Trophoblast cell (in vitro differentiated cells and primary cell): ENCODE measurements at regions not wholly inside any gene's neighbourhood (a gene's known extent, or its start where the extent isn't known, plus 50 kb on each side); places are given as distances from the start of the nearest gene placed in this dataset.

Experiments
- DNase-seq, 2 donors: peaks; one replicate each; pipeline ENCODE4 v3.0.0-alpha.2; 2016
- H2AFZ ChIP-seq: 2 replicates; pipeline ENCODE4 v1.6.1; 2013; ENCODE audit warnings: low read length, moderate library complexity, mild to moderate bottlenecking; ENCODE audit not compliant: insufficient read depth, poor library complexity
- H2AK5ac ChIP-seq: 2 replicates; pipeline ENCODE4 v1.6.1; 2013; ENCODE audit warnings: mild to moderate bottlenecking, low read length
- H2BK120ac ChIP-seq: 2 replicates; pipeline ENCODE4 v1.6.1; 2013; ENCODE audit warnings: low read length, mild to moderate bottlenecking, moderate library complexity; ENCODE audit not compliant: insufficient read depth, poor library complexity
- H2BK12ac ChIP-seq: 2 replicates; pipeline ENCODE4 v1.6.1; 2013; ENCODE audit warnings: mild to moderate bottlenecking, low read length, moderate library complexity
- H2BK5ac ChIP-seq: 2 replicates; pipeline ENCODE4 v1.6.1; 2013; ENCODE audit warnings: low read length, low read depth, moderate library complexity, mild to moderate bottlenecking; ENCODE audit not compliant: poor library complexity
- H3K14ac ChIP-seq: 2 replicates; pipeline ENCODE4 v1.6.1; 2013; ENCODE audit warnings: mild to moderate bottlenecking, low read length
- H3K18ac ChIP-seq: 2 replicates; pipeline ENCODE4 v1.6.1; 2013; ENCODE audit warnings: mild to moderate bottlenecking, low read length
- H3K23ac ChIP-seq: 2 replicates; pipeline ENCODE4 v1.6.1; 2013; ENCODE audit warnings: low read length
- H3K27ac ChIP-seq: 2 replicates; pipeline ENCODE4 v1.5.1; 2013; ENCODE audit warnings: low read depth, mild to moderate bottlenecking, inconsistent platforms, low read length, moderate library complexity
- H3K27me3 ChIP-seq: 2 replicates; pipeline ENCODE4 v1.6.1; 2013; ENCODE audit warnings: inconsistent platforms, mild to moderate bottlenecking, low read length, moderate library complexity; ENCODE audit not compliant: insufficient read depth
- H3K36me3 ChIP-seq, 2 experiments: 1 replicate in 1 of 2; 2 replicates in 1 of 2; pipeline ENCODE4 v1.6.1; 2013; ENCODE audit warnings: low read length in 2 of 2, mild to moderate bottlenecking in 2 of 2, moderate library complexity in 1 of 2; ENCODE audit not compliant: insufficient read depth in 2 of 2, control insufficient read depth in 1 of 2
- H3K4ac ChIP-seq: 2 replicates; pipeline ENCODE4 v1.6.1; 2013; ENCODE audit warnings: low read depth, mild to moderate bottlenecking, low read length, moderate library complexity
- H3K4me1 ChIP-seq, 2 experiments: 1 replicate in 1 of 2; 2 replicates in 1 of 2; pipeline ENCODE4 v1.6.1; 2013; ENCODE audit warnings: low read length in 2 of 2, mild to moderate bottlenecking in 2 of 2, moderate library complexity in 1 of 2; ENCODE audit not compliant: insufficient read depth in 2 of 2, control insufficient read depth in 1 of 2
- H3K4me2 ChIP-seq: 2 replicates; pipeline ENCODE4 v1.6.1; 2013; ENCODE audit warnings: inconsistent platforms, mild to moderate bottlenecking, low read length, moderate library complexity
- H3K4me3 ChIP-seq: 2 replicates; pipeline ENCODE4 v1.5.1; 2013; ENCODE audit warnings: mild to moderate bottlenecking, low read depth, low read length, inconsistent platforms
- H3K79me1 ChIP-seq: one replicate; pipeline ENCODE4 v1.6.1; 2013; ENCODE audit warnings: low read length
- H3K79me2 ChIP-seq: 2 replicates; pipeline ENCODE4 v1.6.1; 2013; ENCODE audit warnings: low read length, mild to moderate bottlenecking; ENCODE audit not compliant: control insufficient read depth, insufficient read depth, poor library complexity
- H3K9ac ChIP-seq: 2 replicates; pipeline ENCODE4 v1.6.1; 2013; ENCODE audit warnings: mild to moderate bottlenecking, low read length
- H3K9me3 ChIP-seq: 2 replicates; pipeline ENCODE4 v1.6.1; 2013; ENCODE audit warnings: low read depth, mild to moderate bottlenecking, control low read depth, inconsistent platforms, low read length; ENCODE audit not compliant: insufficient read depth
- H4K12ac ChIP-seq: 2 replicates; pipeline ENCODE4 v1.6.1; 2013; ENCODE audit warnings: low read depth, mild to moderate bottlenecking, low read length, moderate library complexity
- H4K8ac ChIP-seq: 2 replicates; pipeline ENCODE4 v1.6.1; 2013; ENCODE audit warnings: low read depth, mild to moderate bottlenecking, low read length, moderate library complexity
- H4K91ac ChIP-seq: one replicate; pipeline ENCODE4 v1.6.1; 2013; ENCODE audit warnings: low read depth, mild to moderate bottlenecking, low read length, moderate library complexity
- WGBS: extraction: QIAGEN DNeasy Blood & Tissue Kit; methylation state at CpG from one replicate; pipeline ENCODE4 v1.1.7; 2013; ENCODE audit warnings: missing lambda C conversion rate; ENCODE audit not compliant: insufficient read length, insufficient coverage; ENCODE audit errors: extremely low coverage; 5-methylcytosine and 5-hydroxymethylcytosine counted together

GRCh38 chr4:146088690-146089089 lies 86.8 kb upstream of the LSM6 start:
- no peaks in the 10 kb centered on the region for H3K36me3 ChIP-seq
- no peak overlapping the region for H3K27ac ChIP-seq
- no peak overlapping the region for H2BK120ac ChIP-seq
- no peak overlapping the region for H3K4me3 ChIP-seq
- no CpG with 5 or more reads among the region's 2 CpGs for WGBS
- H2AFZ ChIP-seq: no peak overlapping the region
- H3K18ac ChIP-seq: no peak overlapping the region
- no peak overlapping the region for H4K12ac ChIP-seq
- no peak overlapping the region for H3K4me2 ChIP-seq
- H3K9ac ChIP-seq: no peak overlapping the region
- H2BK12ac ChIP-seq: no peak overlapping the region
- no peak overlapping the region for H3K4ac ChIP-seq
- H3K27me3 ChIP-seq: no peaks in the 10 kb centered on the region
- DNase-seq: no peak
- no peak overlapping the region for H4K8ac ChIP-seq
- no peak overlapping the region for H4K91ac ChIP-seq
- H3K23ac ChIP-seq: no peak overlapping the region
- no peak overlapping the region for H2AK5ac ChIP-seq
- H3K9me3 ChIP-seq: no peaks in the 10 kb centered on the region
- no peak overlapping the region for H3K14ac ChIP-seq
- H3K79me1 ChIP-seq: no peaks in the 10 kb centered on the region
- no peaks in the 10 kb centered on the region for H3K79me2 ChIP-seq
- no peaks in the 10 kb centered on the region for H3K4me1 ChIP-seq
- H2BK5ac ChIP-seq: no peak overlapping the region

- no peak overlapping the region for H2BK120ac ChIP-seq
- no peak overlapping the region for H3K27ac ChIP-seq
- H2BK5ac ChIP-seq: no peak overlapping the region
- H2AK5ac ChIP-seq: no peak overlapping the region
- H3K14ac ChIP-seq: no peak overlapping the region
- no peaks in the 10 kb centered on the region for H3K79me2 ChIP-seq
- no peak overlapping the region for H4K8ac ChIP-seq
- H3K36me3 ChIP-seq: no peaks in the 10 kb centered on the region
- no peaks in the 10 kb centered on the region for H3K27me3 ChIP-seq
- no peak overlapping the region for H4K12ac ChIP-seq
- DNase-seq: no peak
- no peak overlapping the region for H3K9ac ChIP-seq
- H2BK12ac ChIP-seq: no peak overlapping the region
- no peak overlapping the region for H3K18ac ChIP-seq
- H3K4me2 ChIP-seq: no peak overlapping the region
- no peaks in the 10 kb centered on the region for H3K9me3 ChIP-seq
- H3K4me3 ChIP-seq: no peak overlapping the region
- no peak overlapping the region for H3K4ac ChIP-seq
- H3K4me1 ChIP-seq: no peaks in the 10 kb centered on the region
- WGBS: no CpG with 5 or more reads among the region's 5 CpGs
- H4K91ac ChIP-seq: no peak overlapping the region
- no peaks in the 10 kb centered on the region for H3K79me1 ChIP-seq
- no peak overlapping the region for H3K23ac ChIP-seq
- no peak overlapping the region for H2AFZ ChIP-seq
Measured at GRCh38 chr4:146087856-146088255, 87.7 kb upstream of the LSM6 start.

GRCh38 chr4:146076081-146076480 lies 99.4 kb upstream of the LSM6 start:
- Histone ChIP-seq H3K36me3 (no peaks in the 10 kb centered on the region), H2BK5ac (no peak overlapping the region), H2BK12ac (no peak overlapping the region), H3K4me1 (no peaks in the 10 kb centered on the region), H3K4me2 (no peak overlapping the region), H3K14ac (no peak overlapping the region), H2AFZ (no peak overlapping the region), H3K9ac (no peak overlapping the region), H2AK5ac (no peak overlapping the region), H3K27ac (no peak overlapping the region), H3K18ac (no peak overlapping the region), H3K4me3 (no peak overlapping the region), H2BK120ac (no peak overlapping the region), H4K91ac (no peak overlapping the region), H3K9me3 (no peaks in the 10 kb centered on the region), H3K27me3 (no peaks in the 10 kb centered on the region), H3K79me2 (no peaks in the 10 kb centered on the region), H3K4ac (no peak overlapping the region), H3K23ac (no peak overlapping the region), H3K79me1 (no peaks in the 10 kb centered on the region), H4K12ac (no peak overlapping the region), H4K8ac (no peak overlapping the region)
- no peak for DNase-seq
- no CpG with 5 or more reads among the region's 6 CpGs for WGBS

GRCh38 chr4:146073517-146073916 lies 102.0 kb upstream of the LSM6 start:
- WGBS: no CpG with 5 or more reads among the region's 3 CpGs
- Histone ChIP-seq H3K4me3 (no peak overlapping the region), H3K79me1 (no peaks in the 10 kb centered on the region), H4K12ac (no peak overlapping the region), H3K27ac (no peak overlapping the region), H3K14ac (no peak overlapping the region), H2BK5ac (no peak overlapping the region), H2AK5ac (no peak overlapping the region), H3K9ac (no peak overlapping the region), H2BK12ac (no peak overlapping the region), H4K91ac (no peak overlapping the region), H3K79me2 (no peaks in the 10 kb centered on the region), H3K36me3 (no peaks in the 10 kb centered on the region), H3K23ac (no peak overlapping the region), H2AFZ (no peak overlapping the region), H4K8ac (no peak overlapping the region), H3K4me2 (no peak overlapping the region), H3K18ac (no peak overlapping the region), H2BK120ac (no peak overlapping the region), H3K4ac (no peak overlapping the region), H3K27me3 (no peaks in the 10 kb centered on the region), H3K9me3 (no peaks in the 10 kb centered on the region), H3K4me1 (no peaks in the 10 kb centered on the region)
- no peak for DNase-seq
